ENCODE measurements at regions not wholly inside any gene's neighbourhood (a gene's known extent, or its start where the extent isn't known, plus 50 kb on each side); places are given as distances from the start of the nearest gene placed in this dataset.

GRCh38 chr3:27796365-27796875, 74.3 kb upstream of the EOMES start:
- TF ChIP-seq CTCF (IDR thresholded peaks at IDR 0.05), result no peak
- no peak for TF ChIP-seq POLR2A (IDR thresholded peaks at IDR 0.05)

Measured in adrenal gland (tissue), 5 donors.